CD4-positive, CD25-positive, alpha-beta regulatory T cell (primary cell): ENCODE measurements at regions not wholly inside any gene's neighbourhood (a gene's known extent, or its start where the extent isn't known, plus 50 kb on each side); places are given as distances from the start of the nearest gene placed in this dataset.
"Not testable (repeated sequence)": the region's sequence is repeated elsewhere in the genome, so short reads cannot be mapped to it uniquely, and the experiment has no call there.

ENCODE experiments used
- ATAC-seq, 2 donors: fragments of 150-1000 bp; cut with Tn5 transposase; one replicate each; pipeline ENCODE4 v1.10.0; 2021; ENCODE audit warnings: low read depth in 2 of 2, moderate number of reproducible peaks in 2 of 2, moderate library complexity in 1 of 2
- DNase-seq, 3 donors: peaks; one replicate each; pipeline versions ENCODE4 v3.0.0 to v3.0.0-alpha.2; 2012 to 2022; ENCODE audit warnings: mixed read lengths in 1 of 3
- H3K27ac ChIP-seq: one replicate; pipeline ENCODE4 v1.7.0; 2013; ENCODE audit warnings: mild to moderate bottlenecking, low read length; ENCODE audit not compliant: insufficient read depth, poor library complexity, severe bottlenecking
- H3K27me3 ChIP-seq: one replicate; pipeline ENCODE4 v1.7.0; 2013; ENCODE audit warnings: low read length; ENCODE audit not compliant: control insufficient read depth, insufficient read depth
- H3K36me3 ChIP-seq: one replicate; pipeline ENCODE4 v1.7.0; 2013; ENCODE audit warnings: mild to moderate bottlenecking, low read length, moderate library complexity; ENCODE audit not compliant: control insufficient read depth, insufficient read depth
- H3K4me1 ChIP-seq: 2 replicates; pipeline ENCODE4 v1.7.0; 2013; ENCODE audit warnings: mild to moderate bottlenecking, low read length; ENCODE audit not compliant: insufficient read depth, control insufficient read depth, poor library complexity, severe bottlenecking
- H3K4me3 ChIP-seq: one replicate; pipeline ENCODE4 v1.7.0; 2013; ENCODE audit warnings: low read depth, mild to moderate bottlenecking, low read length, moderate library complexity
- H3K9me3 ChIP-seq, 2 experiments: 1 replicate in 1 of 2; 2 replicates in 1 of 2; pipeline ENCODE4 v1.7.0; 2013; ENCODE audit warnings: low read length in 2 of 2, mild to moderate bottlenecking in 1 of 2, moderate library complexity in 1 of 2; ENCODE audit not compliant: control insufficient read depth in 2 of 2
- H3K27ac Mint-ChIP-seq, 3 donors: one replicate each; pipeline ENCODE4 v1.8.0; 2020 to 2022; ENCODE audit warnings: mild to moderate bottlenecking in 3 of 3, mixed read lengths in 3 of 3, moderate library complexity in 2 of 3
- H3K27me3 Mint-ChIP-seq: one replicate; pipeline ENCODE4 v1.8.0; 2022; ENCODE audit warnings: mild to moderate bottlenecking, mixed read lengths
- H3K36me3 Mint-ChIP-seq: one replicate; pipeline ENCODE4 v1.8.0; 2020; ENCODE audit warnings: mixed read lengths
- H3K4me1 Mint-ChIP-seq, 4 donors: one replicate each; pipeline ENCODE4 v1.8.0; 2020 to 2022; ENCODE audit warnings: mixed read lengths in 4 of 4, mild to moderate bottlenecking in 1 of 4
- H3K4me3 Mint-ChIP-seq, 4 donors: one replicate each; pipeline ENCODE4 v1.8.0; 2020 to 2022; ENCODE audit warnings: mild to moderate bottlenecking in 4 of 4, mixed read lengths in 4 of 4, moderate library complexity in 3 of 4
- H3K9me3 Mint-ChIP-seq, 7 donors: one replicate each; pipeline ENCODE4 v1.8.0; 2020 to 2022; ENCODE audit warnings: mixed read lengths in 7 of 7, mild to moderate bottlenecking in 3 of 7, moderate library complexity in 2 of 7

GRCh38 chr2:40700231-40700954 lies 248.5 kb upstream of the SLC8A1 start:
- DNase-seq, result no peak
- Mint-ChIP-seq H3K36me3 (no peaks in the 10 kb centered on the region), H3K4me3 (no peak overlapping the region), H3K9me3 (peaks cover 0 to 2% (median 0%) of the 10 kb centered on the region in 7 donors), H3K27ac (no peak overlapping the region), H3K27me3 (no peaks in the 10 kb centered on the region), H3K4me1 (no peaks in the 10 kb centered on the region)
- Histone ChIP-seq H3K4me3 (no peak overlapping the region), H3K4me1 (no peaks in the 10 kb centered on the region), H3K36me3 (no peaks in the 10 kb centered on the region), H3K27me3 (no peaks in the 10 kb centered on the region), H3K9me3 (no peaks in the 10 kb centered on the region), H3K27ac (no peak overlapping the region)
- ATAC-seq, result no peak

- DNase-seq, H3K4me3 ChIP-seq, H3K9me3 Mint-ChIP-seq, H3K36me3 ChIP-seq, H3K27ac Mint-ChIP-seq, H3K27me3 ChIP-seq, H3K4me1 Mint-ChIP-seq, H3K36me3 Mint-ChIP-seq, H3K9me3 ChIP-seq, H3K27me3 Mint-ChIP-seq, H3K4me1 ChIP-seq, ATAC-seq, H3K4me3 Mint-ChIP-seq, H3K27ac ChIP-seq: not testable (repeated sequence)
Observed at GRCh38 chr2:40712197-40712894, 260.5 kb upstream of the SLC8A1 start.

GRCh38 chr2:40716879-40717278 lies 265.0 kb upstream of the SLC8A1 start:
- H3K9me3 ChIP-seq, result no peaks in the 10 kb centered on the region
- Mint-ChIP-seq H3K36me3 (no peaks in the 10 kb centered on the region), H3K27ac (no peak overlapping the region), H3K9me3 (peaks cover 0 to 6% (median 0%) of the 10 kb centered on the region in 7 donors), H3K4me3 (no peak overlapping the region), H3K4me1 (no peaks in the 10 kb centered on the region), H3K27me3 (peaks cover 4% of the 10 kb centered on the region)
- H3K36me3 ChIP-seq, result no peaks in the 10 kb centered on the region
- H3K27ac ChIP-seq, result no peak overlapping the region
- no peaks in the 10 kb centered on the region for H3K4me1 ChIP-seq
- DNase-seq (no peak), ATAC-seq (no peak)
- H3K27me3 ChIP-seq, result no peaks in the 10 kb centered on the region
- no peak overlapping the region for H3K4me3 ChIP-seq

GRCh38 chr2:40719414-40719813 lies 267.5 kb upstream of the SLC8A1 start:
- no peaks in the 10 kb centered on the region for H3K36me3 Mint-ChIP-seq
- Histone ChIP-seq H3K27ac (no peak overlapping the region), H3K36me3 (no peaks in the 10 kb centered on the region), H3K4me1 (no peaks in the 10 kb centered on the region), H3K9me3 (no peaks in the 10 kb centered on the region), H3K4me3 (no peak overlapping the region), H3K27me3 (no peaks in the 10 kb centered on the region)
- no peak overlapping the region for H3K27ac Mint-ChIP-seq
- peaks cover 0 to 7% (median 0%) of the 10 kb centered on the region in 7 donors for H3K9me3 Mint-ChIP-seq
- no peak overlapping the region for H3K4me3 Mint-ChIP-seq
- no peaks in the 10 kb centered on the region for H3K4me1 Mint-ChIP-seq
- DNase-seq (no peak), ATAC-seq (no peak)
- peaks cover 4% of the 10 kb centered on the region for H3K27me3 Mint-ChIP-seq

GRCh38 chr2:40721595-40721994 lies 269.7 kb upstream of the SLC8A1 start:
- Histone ChIP-seq H3K27ac (no peak overlapping the region), H3K9me3 (no peaks in the 10 kb centered on the region), H3K36me3 (no peaks in the 10 kb centered on the region), H3K27me3 (no peaks in the 10 kb centered on the region), H3K4me3 (no peak overlapping the region), H3K4me1 (no peaks in the 10 kb centered on the region)
- H3K27me3 Mint-ChIP-seq, result peaks cover 4% of the 10 kb centered on the region
- DNase-seq (no peak), ATAC-seq (no peak)
- no peaks in the 10 kb centered on the region for H3K4me1 Mint-ChIP-seq
- H3K4me3 Mint-ChIP-seq, result no peak overlapping the region
- peaks cover 0 to 5% (median 2%) of the 10 kb centered on the region in 7 donors for H3K9me3 Mint-ChIP-seq
- no peak overlapping the region for H3K27ac Mint-ChIP-seq
- no peaks in the 10 kb centered on the region for H3K36me3 Mint-ChIP-seq

- H3K4me3 ChIP-seq, result no peak overlapping the region
- H3K27me3 Mint-ChIP-seq, result peaks cover 4% of the 10 kb centered on the region
- no peak overlapping the region for H3K27ac Mint-ChIP-seq
- no peak overlapping the region for H3K27ac ChIP-seq
- H3K4me3 Mint-ChIP-seq, result no peak overlapping the region
- H3K4me1 ChIP-seq, result no peaks in the 10 kb centered on the region
- ATAC-seq (no peak), DNase-seq (no peak)
- no peaks in the 10 kb centered on the region for H3K36me3 ChIP-seq
- peaks cover 0 to 5% (median 1%) of the 10 kb centered on the region in 7 donors for H3K9me3 Mint-ChIP-seq
- no peaks in the 10 kb centered on the region for H3K36me3 Mint-ChIP-seq
- H3K9me3 ChIP-seq, result no peaks in the 10 kb centered on the region
- H3K4me1 Mint-ChIP-seq, result no peaks in the 10 kb centered on the region
- H3K27me3 ChIP-seq, result no peaks in the 10 kb centered on the region
Observed at GRCh38 chr2:40723194-40723593, 271.3 kb upstream of the SLC8A1 start.

GRCh38 chr2:40725040-40725439 lies 273.1 kb upstream of the SLC8A1 start:
- Mint-ChIP-seq H3K36me3 (no peaks in the 10 kb centered on the region), H3K27ac (no peak overlapping the region), H3K4me3 (no peak overlapping the region), H3K9me3 (peaks cover 0 to 5% (median 0%) of the 10 kb centered on the region in 7 donors), H3K27me3 (peaks cover under 1% of the 10 kb centered on the region), H3K4me1 (no peaks in the 10 kb centered on the region)
- H3K9me3 ChIP-seq, result no peaks in the 10 kb centered on the region
- no peaks in the 10 kb centered on the region for H3K36me3 ChIP-seq
- no peak for DNase-seq
- no peak for ATAC-seq
- H3K4me1 ChIP-seq, result no peaks in the 10 kb centered on the region
- no peak overlapping the region for H3K4me3 ChIP-seq
- H3K27ac ChIP-seq, result no peak overlapping the region
- no peaks in the 10 kb centered on the region for H3K27me3 ChIP-seq

GRCh38 chr2:40725950-40726349 lies 274.1 kb upstream of the SLC8A1 start:
- Histone ChIP-seq H3K27me3 (no peaks in the 10 kb centered on the region), H3K9me3 (no peaks in the 10 kb centered on the region), H3K27ac (no peak overlapping the region), H3K36me3 (no peaks in the 10 kb centered on the region), H3K4me3 (no peak overlapping the region), H3K4me1 (no peaks in the 10 kb centered on the region)
- Mint-ChIP-seq H3K9me3 (peaks cover 0 to 5% (median 0%) of the 10 kb centered on the region in 7 donors), H3K27me3 (no peaks in the 10 kb centered on the region), H3K27ac (no peak overlapping the region), H3K36me3 (no peaks in the 10 kb centered on the region), H3K4me1 (no peaks in the 10 kb centered on the region), H3K4me3 (no peak overlapping the region)
- no peak for DNase-seq
- ATAC-seq, result no peak
